ENCODE measurements at regions not wholly inside any gene's neighbourhood (a gene's known extent, or its start where the extent isn't known, plus 50 kb on each side); places are given as distances from the start of the nearest gene placed in this dataset.

DNA sequence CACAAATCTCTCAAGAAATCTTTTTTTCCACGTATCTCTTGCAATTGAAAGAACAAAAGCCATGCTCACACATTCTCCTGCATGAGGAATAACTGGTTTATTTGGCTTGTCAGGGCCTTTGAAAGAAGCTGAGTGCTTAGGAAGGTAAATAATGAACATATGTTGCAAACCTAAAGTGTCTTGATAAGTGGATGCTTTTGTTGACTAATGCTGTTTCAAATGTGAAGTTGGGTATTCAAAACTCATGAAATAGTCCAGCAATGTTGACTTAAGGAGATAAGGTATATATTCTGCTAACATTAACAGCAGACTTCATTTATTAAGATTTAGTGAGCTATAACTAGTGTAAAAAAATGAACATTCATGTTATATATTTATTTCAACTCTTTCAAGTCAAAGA, 1792.7 kb upstream of the MIR17HG start:
- no peak overlapping the region for H3K27ac Mint-ChIP-seq (ENCODE audit: unreplicated experiment)
- H3K9me3 Mint-ChIP-seq: peaks cover 14% of the 10 kb centered on the region
- peaks cover 4% of the 10 kb centered on the region for H3K36me3 Mint-ChIP-seq (ENCODE audit: low read depth)
- no peak overlapping the region for H3K4me3 Mint-ChIP-seq
- DNase-seq (ENCODE audit: low read depth, low spot score): no peak
- TF ChIP-seq, protein P1, sequence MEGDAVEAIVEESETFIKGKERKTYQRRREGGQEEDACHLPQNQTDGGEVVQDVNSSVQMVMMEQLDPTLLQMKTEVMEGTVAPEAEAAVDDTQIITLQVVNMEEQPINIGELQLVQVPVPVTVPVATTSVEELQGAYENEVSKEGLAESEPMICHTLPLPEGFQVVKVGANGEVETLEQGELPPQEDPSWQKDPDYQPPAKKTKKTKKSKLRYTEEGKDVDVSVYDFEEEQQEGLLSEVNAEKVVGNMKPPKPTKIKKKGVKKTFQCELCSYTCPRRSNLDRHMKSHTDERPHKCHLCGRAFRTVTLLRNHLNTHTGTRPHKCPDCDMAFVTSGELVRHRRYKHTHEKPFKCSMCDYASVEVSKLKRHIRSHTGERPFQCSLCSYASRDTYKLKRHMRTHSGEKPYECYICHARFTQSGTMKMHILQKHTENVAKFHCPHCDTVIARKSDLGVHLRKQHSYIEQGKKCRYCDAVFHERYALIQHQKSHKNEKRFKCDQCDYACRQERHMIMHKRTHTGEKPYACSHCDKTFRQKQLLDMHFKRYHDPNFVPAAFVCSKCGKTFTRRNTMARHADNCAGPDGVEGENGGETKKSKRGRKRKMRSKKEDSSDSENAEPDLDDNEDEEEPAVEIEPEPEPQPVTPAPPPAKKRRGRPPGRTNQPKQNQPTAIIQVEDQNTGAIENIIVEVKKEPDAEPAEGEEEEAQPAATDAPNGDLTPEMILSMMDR (conservative IDR thresholded peaks at IDR 0.05): no peak
- no peaks in the 10 kb centered on the region for H3K27me3 Mint-ChIP-seq (ENCODE audit: low read depth)
- peaks cover 9% of the 10 kb centered on the region for H3K4me1 Mint-ChIP-seq

DNA sequence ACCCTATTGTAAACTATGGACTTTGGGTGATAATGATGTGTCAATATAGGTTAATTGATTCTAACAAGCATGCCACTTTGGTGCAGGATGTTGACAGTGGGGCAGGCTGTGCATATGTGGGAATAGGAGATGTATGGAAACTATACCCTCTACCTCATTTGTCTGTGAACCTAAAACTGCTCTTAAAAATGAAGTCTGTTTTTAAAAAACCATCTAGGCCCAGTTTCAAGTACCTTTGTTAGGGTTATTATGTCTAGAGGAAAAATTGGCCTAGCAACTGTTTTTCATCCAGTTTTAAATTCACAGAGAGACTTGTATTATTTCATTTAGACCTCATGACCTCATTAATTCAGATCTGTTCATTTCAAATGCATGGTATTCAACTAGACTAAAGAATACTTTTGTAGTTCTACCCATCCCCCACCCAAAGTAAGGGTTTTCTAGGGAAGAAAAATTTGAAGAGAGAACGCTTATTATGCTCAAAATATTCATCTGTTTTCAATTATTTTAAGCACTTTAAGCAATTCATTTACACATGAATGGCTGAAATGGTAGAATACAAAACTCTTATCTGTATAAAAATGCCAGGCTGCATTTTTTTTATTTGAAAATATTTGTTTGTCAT, 1781.9 kb upstream of the MIR17HG start:
- no peak for DNase-seq (ENCODE audit: low read depth, low spot score)
- no peak overlapping the region for H3K4me3 Mint-ChIP-seq
- TF ChIP-seq, protein P1 (conservative IDR thresholded peaks at IDR 0.05): no peak
- H3K4me1 Mint-ChIP-seq: peaks cover 26% of the 10 kb centered on the region
- H3K27me3 Mint-ChIP-seq (ENCODE audit: low read depth): no peaks in the 10 kb centered on the region
- H3K36me3 Mint-ChIP-seq (ENCODE audit: low read depth): peaks cover 3% of the 10 kb centered on the region
- no peak overlapping the region for H3K27ac Mint-ChIP-seq (ENCODE audit: unreplicated experiment)
- H3K9me3 Mint-ChIP-seq: peaks cover 3% of the 10 kb centered on the region

DNA sequence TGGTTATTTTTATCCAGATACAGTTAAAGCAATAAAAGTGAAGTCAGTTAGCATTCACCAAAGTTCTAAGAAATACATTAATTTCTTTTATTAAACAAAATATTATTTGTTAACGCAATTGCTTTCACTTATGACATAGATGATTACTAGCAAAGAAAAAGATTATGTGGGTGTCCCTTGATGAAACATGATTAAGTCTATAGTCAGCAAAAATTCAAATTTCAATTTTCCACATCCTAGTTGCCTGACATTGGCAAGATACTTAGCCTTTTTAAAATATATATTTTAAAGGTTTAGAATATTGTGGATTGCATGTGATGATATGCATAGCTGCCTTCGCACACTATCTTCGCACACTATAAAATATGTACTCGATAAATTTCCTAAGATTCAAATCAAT, 1780.5 kb upstream of the MIR17HG start:
- Mint-ChIP-seq H3K4me1 (peaks cover 26% of the 10 kb centered on the region), H3K27ac (ENCODE audit: unreplicated experiment) (no peak overlapping the region), H3K36me3 (ENCODE audit: low read depth) (peaks cover 8% of the 10 kb centered on the region), H3K4me3 (no peak overlapping the region), H3K27me3 (ENCODE audit: low read depth) (no peaks in the 10 kb centered on the region), H3K9me3 (peaks cover 10% of the 10 kb centered on the region)
- TF ChIP-seq, protein P1 (conservative IDR thresholded peaks at IDR 0.05): no peak
- DNase-seq (ENCODE audit: low read depth, low spot score): no peak

DNA sequence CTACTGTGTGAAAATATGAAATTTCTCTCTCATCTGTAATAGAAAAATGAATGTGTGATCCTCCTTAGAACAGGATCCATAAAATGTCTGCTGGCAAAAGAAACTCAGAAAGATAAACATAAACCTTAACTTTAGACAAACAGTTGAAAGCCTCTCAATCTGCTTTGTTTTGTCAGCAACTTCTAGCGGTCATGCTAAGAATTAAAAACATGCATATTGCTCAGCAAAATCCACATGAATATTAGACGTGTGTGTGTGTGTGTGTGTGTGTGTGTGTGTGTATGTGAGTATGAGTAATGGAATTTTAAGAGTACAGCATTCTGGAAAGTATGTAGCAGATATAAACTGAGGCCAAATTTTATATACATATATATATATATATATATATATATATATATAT, 1779.2 kb upstream of the MIR17HG start:
- Mint-ChIP-seq H3K27ac (ENCODE audit: unreplicated experiment) (no peak overlapping the region), H3K4me1 (peaks cover 26% of the 10 kb centered on the region), H3K27me3 (ENCODE audit: low read depth) (no peaks in the 10 kb centered on the region), H3K4me3 (no peak overlapping the region), H3K36me3 (ENCODE audit: low read depth) (peaks cover 8% of the 10 kb centered on the region), H3K9me3 (peaks cover 14% of the 10 kb centered on the region)
- DNase-seq (ENCODE audit: low read depth, low spot score): no peak
- TF ChIP-seq, protein P1 (conservative IDR thresholded peaks at IDR 0.05): no peak

DNA sequence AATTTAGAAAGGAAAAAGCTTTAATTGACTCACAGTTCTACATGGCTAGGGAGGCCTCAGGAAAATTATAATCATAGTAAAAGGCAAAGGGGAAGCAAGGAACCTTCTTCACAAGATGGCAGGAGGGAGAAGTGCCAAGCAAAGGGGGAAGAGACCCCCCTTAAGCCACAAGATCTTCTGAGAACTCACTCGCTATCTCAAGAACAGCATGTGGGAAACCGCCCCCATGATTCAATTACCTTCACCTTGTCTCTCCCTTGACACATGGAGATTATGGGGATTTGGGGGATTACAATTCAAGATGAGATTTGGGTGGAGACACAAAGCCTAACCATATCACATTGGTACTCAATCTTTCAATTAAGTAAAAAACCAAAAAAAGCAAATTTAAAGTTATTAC, 1778.7 kb upstream of the MIR17HG start:
- peaks cover 14% of the 10 kb centered on the region for H3K9me3 Mint-ChIP-seq
- TF ChIP-seq, protein P1 (conservative IDR thresholded peaks at IDR 0.05): no peak
- no peaks in the 10 kb centered on the region for H3K27me3 Mint-ChIP-seq (ENCODE audit: low read depth)
- H3K27ac Mint-ChIP-seq (ENCODE audit: unreplicated experiment): no peak overlapping the region
- no peak for DNase-seq (ENCODE audit: low read depth, low spot score)
- H3K4me3 Mint-ChIP-seq: no peak overlapping the region
- peaks cover 8% of the 10 kb centered on the region for H3K36me3 Mint-ChIP-seq (ENCODE audit: low read depth)
- peaks cover 24% of the 10 kb centered on the region for H3K4me1 Mint-ChIP-seq
